PC-9 (cell line): ENCODE measurements at regions not wholly inside any gene's neighbourhood (a gene's known extent, or its start where the extent isn't known, plus 50 kb on each side); places are given as distances from the start of the nearest gene placed in this dataset.

Experiments
- BruUV-seq: library from RNA; stranded (reverse); fragments of 400-500 nt; replicated peaks from 2 replicates; lab custom pipeline; 2021; lab: Mats Ljungman, UMichigan
- CTCF ChIA-PET: fragments of 300-600 bp; sonication (Branson Sonifier 250); formaldehyde crosslinking; loops from one replicate; lab custom pipeline; 2022; ENCODE audit warnings: antibody characterized with exemption; lab: Charles Lee
- POLR2A ChIA-PET: fragments of 300-600 bp; sonication (Branson Sonifier 250); formaldehyde crosslinking; loops from one replicate; lab custom pipeline; 2022; ENCODE audit warnings: antibody characterized with exemption; ENCODE audit not compliant: unreplicated experiment; lab: Charles Lee
- DNase-seq, 2 experiments: peaks; one replicate each; pipeline versions ENCODE4 v3.0.0 to v3.0.0-alpha.2; 2015 to 2022; ENCODE audit warnings: mixed read lengths in 1 of 2
- H2AFZ ChIP-seq: fragments of 200-600 bp; sonication (generic); 2 replicates; pipeline ENCODE4 v1.8.1; 2017; ENCODE audit warnings: antibody characterized with exemption
- H3F3A ChIP-seq: fragments of 200-600 bp; sonication (generic); 2 replicates; pipeline ENCODE4 v1.8.1; 2017; ENCODE audit warnings: antibody characterized with exemption, mild to moderate bottlenecking, low read depth; ENCODE audit not compliant: insufficient read depth
- H3K27ac ChIP-seq: fragments of 200-600 bp; sonication (generic); 2 replicates; pipeline ENCODE4 v1.6.1; 2016; ENCODE audit warnings: mixed run types
- H3K27me3 ChIP-seq: fragments of 200-600 bp; sonication (generic); 2 replicates; pipeline ENCODE4 v1.6.1; 2016; ENCODE audit warnings: low read depth, mixed run types; ENCODE audit not compliant: insufficient read depth
- H3K36me3 ChIP-seq: fragments of 200-600 bp; sonication (generic); 2 replicates; pipeline ENCODE4 v1.6.1; 2016; ENCODE audit warnings: low read depth, mixed run types
- H3K4me1 ChIP-seq: fragments of 200-600 bp; sonication (generic); replicated peaks from 2 replicates; pipeline ENCODE4 v1.6.1; 2016; ENCODE audit warnings: mixed run types; ENCODE audit not compliant: insufficient read depth
- H3K4me2 ChIP-seq: fragments of 200-600 bp; sonication (generic); 2 replicates; pipeline ENCODE4 v1.6.1; 2017; ENCODE audit warnings: mixed run types
- H3K4me3 ChIP-seq: fragments of 200-600 bp; sonication (generic); 2 replicates; pipeline ENCODE4 v1.6.1; 2016; ENCODE audit warnings: mixed run types
- H3K79me2 ChIP-seq: fragments of 200-600 bp; sonication (generic); 2 replicates; pipeline ENCODE4 v1.6.1; 2017; ENCODE audit warnings: low read depth, mixed run types
- H3K9me2 ChIP-seq: fragments of 200-600 bp; sonication (generic); 2 replicates; pipeline ENCODE4 v1.8.1; 2017; ENCODE audit warnings: mild to moderate bottlenecking; ENCODE audit not compliant: insufficient read depth
- H3K9me3 ChIP-seq: fragments of 200-600 bp; sonication (generic); 2 replicates; pipeline ENCODE4 v1.8.1; 2016; ENCODE audit warnings: low read depth; ENCODE audit not compliant: insufficient read depth
- H4K20me1 ChIP-seq: fragments of 200-600 bp; sonication (generic); 2 replicates; pipeline ENCODE4 v1.8.1; 2017; ENCODE audit not compliant: insufficient read depth
- EZH2 ChIP-seq: fragments of 200-600 bp; sonication (generic); IDR thresholded peaks from 2 replicates; pipeline ENCODE4 v1.8.0; 2017; ENCODE audit warnings: antibody characterized with exemption, low read depth
- intact Hi-C: fragments of 100-400 bp; cut with micrococcal nuclease; formaldehyde crosslinking; loops from one replicate; pipeline ENCODE4 v1.10.0; 2022; ENCODE audit not compliant: unreplicated experiment
- TF ChIP-seq, protein P1 (sequence below): fragments of 200-600 bp; sonication (generic); conservative IDR thresholded peaks from 2 replicates; pipeline ENCODE4 v1.6.1; 2017; ENCODE audit warnings: mixed run types, antibody characterized with exemption, mild to moderate bottlenecking, moderate library complexity

DNA sequence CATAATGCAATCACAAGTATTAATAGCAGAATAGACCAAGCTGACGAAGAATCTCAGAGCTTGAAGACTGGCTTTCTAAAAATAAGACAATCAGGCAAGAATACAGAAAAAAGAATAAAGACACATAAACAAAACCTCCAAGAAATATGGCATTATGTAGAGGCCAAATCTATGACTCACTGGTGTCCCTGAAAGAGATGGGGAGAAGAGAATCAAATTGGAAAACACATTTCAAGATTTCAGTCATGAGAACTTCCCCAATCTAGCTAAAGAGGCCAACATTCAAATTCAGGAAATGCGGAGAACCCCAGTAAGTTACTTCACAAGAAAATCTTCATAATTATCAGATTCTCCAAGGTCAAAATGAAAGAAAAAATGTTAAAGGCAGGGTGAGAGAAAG, 69.0 kb upstream of the PDE7B start:
- TF ChIP-seq, protein P1, sequence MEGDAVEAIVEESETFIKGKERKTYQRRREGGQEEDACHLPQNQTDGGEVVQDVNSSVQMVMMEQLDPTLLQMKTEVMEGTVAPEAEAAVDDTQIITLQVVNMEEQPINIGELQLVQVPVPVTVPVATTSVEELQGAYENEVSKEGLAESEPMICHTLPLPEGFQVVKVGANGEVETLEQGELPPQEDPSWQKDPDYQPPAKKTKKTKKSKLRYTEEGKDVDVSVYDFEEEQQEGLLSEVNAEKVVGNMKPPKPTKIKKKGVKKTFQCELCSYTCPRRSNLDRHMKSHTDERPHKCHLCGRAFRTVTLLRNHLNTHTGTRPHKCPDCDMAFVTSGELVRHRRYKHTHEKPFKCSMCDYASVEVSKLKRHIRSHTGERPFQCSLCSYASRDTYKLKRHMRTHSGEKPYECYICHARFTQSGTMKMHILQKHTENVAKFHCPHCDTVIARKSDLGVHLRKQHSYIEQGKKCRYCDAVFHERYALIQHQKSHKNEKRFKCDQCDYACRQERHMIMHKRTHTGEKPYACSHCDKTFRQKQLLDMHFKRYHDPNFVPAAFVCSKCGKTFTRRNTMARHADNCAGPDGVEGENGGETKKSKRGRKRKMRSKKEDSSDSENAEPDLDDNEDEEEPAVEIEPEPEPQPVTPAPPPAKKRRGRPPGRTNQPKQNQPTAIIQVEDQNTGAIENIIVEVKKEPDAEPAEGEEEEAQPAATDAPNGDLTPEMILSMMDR, result no peak
- TF ChIP-seq EZH2, result no peak

DNA sequence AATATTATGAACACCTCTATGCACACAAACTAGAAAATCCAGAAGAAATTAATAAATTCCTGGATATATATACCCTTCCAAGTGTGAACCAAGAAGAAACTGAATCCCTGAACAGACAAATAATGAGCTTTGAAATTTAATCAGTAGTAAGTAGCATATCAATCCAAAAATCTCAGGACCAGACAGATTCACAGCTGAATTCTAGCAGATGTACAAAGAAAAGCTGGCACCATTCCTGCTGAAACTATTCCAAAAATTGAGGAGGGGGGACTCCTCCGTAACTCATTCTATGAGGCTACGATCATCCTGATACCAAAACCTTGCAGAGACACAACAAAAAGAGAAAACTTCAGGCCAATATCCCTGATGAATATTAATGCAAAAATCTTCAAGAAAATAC, 67.0 kb upstream of the PDE7B start:
- intact Hi-C loops, result no loop called here
- H3K27ac ChIP-seq, result no peak overlapping the region
- no peak overlapping the region for H2AFZ ChIP-seq
- H3F3A ChIP-seq, result no peaks in the 10 kb centered on the region
- no peaks in the 10 kb centered on the region for H3K27me3 ChIP-seq
- H3K4me3 ChIP-seq, result no peak overlapping the region
- H3K9me2 ChIP-seq, result no peaks in the 10 kb centered on the region
- no peaks in the 10 kb centered on the region for H3K36me3 ChIP-seq
- DNase-seq, result no peak
- no peak overlapping the region for H3K4me2 ChIP-seq
- H3K79me2 ChIP-seq, result no peaks in the 10 kb centered on the region
- ChIA-PET POLR2A (no interaction called here), CTCF (interaction anchor here (0.6 kb wide), 1 partner anchor 127 kb away, joined by 3 read pairs; no protein-coding TSS in a partner anchor)
- H3K4me1 ChIP-seq, result no peaks in the 10 kb centered on the region
- BruUV-seq, result no TSS peak
- TF ChIP-seq, protein P1, result no peak
- TF ChIP-seq EZH2, result no peak
- no peaks in the 10 kb centered on the region for H4K20me1 ChIP-seq
- H3K9me3 ChIP-seq, result no peaks in the 10 kb centered on the region

More for the DNA sequence above, 69.0 kb upstream of the PDE7B start:
- Histone ChIP-seq H3K79me2 (no peaks in the 10 kb centered on the region), H3K27me3 (no peaks in the 10 kb centered on the region), H3K36me3 (no peaks in the 10 kb centered on the region), H3K27ac (no peak overlapping the region), H3K9me2 (no peaks in the 10 kb centered on the region), H3K4me1 (no peaks in the 10 kb centered on the region), H3K4me2 (no peak overlapping the region), H3K9me3 (no peaks in the 10 kb centered on the region), H4K20me1 (no peaks in the 10 kb centered on the region), H2AFZ (no peak overlapping the region), H3F3A (no peaks in the 10 kb centered on the region), H3K4me3 (no peak overlapping the region)
- no TSS peak for BruUV-seq
- intact Hi-C loops, result no loop called here
- no peak for DNase-seq
- ChIA-PET POLR2A (no interaction called here), CTCF (interaction anchor here (0.6 kb wide), 1 partner anchor 522 kb away, joined by 3 read pairs; no protein-coding TSS in a partner anchor)

DNA sequence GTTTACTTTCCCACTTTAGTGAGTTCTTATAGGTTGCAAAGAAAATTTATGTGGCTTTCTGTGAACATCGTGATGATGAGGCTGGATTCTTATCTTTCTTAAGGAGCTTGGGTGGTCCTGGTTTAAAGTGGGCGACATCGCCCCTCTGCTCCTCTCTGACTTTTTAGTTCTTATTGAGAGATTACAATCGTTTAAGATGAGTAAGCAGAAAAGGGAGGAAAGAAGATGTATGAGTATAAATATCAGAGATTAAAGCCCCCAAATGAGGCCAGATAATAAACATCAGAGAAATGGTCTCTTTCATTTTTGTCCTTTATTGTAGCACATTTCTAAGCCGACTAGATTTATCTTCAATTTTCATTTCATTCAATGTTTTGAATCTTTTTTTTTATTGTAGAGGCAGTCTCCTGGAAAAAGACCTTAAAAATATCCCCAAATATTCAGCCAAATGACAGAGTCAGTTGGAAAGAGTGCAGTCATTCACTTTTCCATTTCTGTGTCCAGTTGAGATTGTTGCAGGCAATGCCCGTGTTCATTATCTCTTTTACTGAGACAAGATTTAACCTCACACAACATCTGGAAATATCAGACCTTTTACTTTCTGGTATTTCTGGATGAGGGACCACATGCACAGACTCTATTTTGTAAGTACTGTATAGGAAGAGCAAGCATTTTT, 62.0 kb upstream of the PDE7B start:
- no peaks in the 10 kb centered on the region for H4K20me1 ChIP-seq
- H3F3A ChIP-seq, result no peaks in the 10 kb centered on the region
- CTCF ChIA-PET, result no interaction called here
- no peaks in the 10 kb centered on the region for H3K9me2 ChIP-seq
- H3K27me3 ChIP-seq, result no peaks in the 10 kb centered on the region
- no peak overlapping the region for H2AFZ ChIP-seq
- no peaks in the 10 kb centered on the region for H3K36me3 ChIP-seq
- H3K27ac ChIP-seq, result no peak overlapping the region
- no peak for DNase-seq
- no peaks in the 10 kb centered on the region for H3K9me3 ChIP-seq
- H3K4me1 ChIP-seq, result no peaks in the 10 kb centered on the region
- H3K4me2 ChIP-seq, result no peak overlapping the region
- H3K4me3 ChIP-seq, result no peak overlapping the region
- POLR2A ChIA-PET, result no interaction called here
- no peaks in the 10 kb centered on the region for H3K79me2 ChIP-seq
- TF ChIP-seq, protein P1, result no peak
- TF ChIP-seq EZH2, result no peak
- intact Hi-C loops, result no loop called here
- no TSS peak for BruUV-seq
